ENCODE measurements at regions not wholly inside any gene's neighbourhood (a gene's known extent, or its start where the extent isn't known, plus 50 kb on each side); places are given as distances from the start of the nearest gene placed in this dataset.

DNA sequence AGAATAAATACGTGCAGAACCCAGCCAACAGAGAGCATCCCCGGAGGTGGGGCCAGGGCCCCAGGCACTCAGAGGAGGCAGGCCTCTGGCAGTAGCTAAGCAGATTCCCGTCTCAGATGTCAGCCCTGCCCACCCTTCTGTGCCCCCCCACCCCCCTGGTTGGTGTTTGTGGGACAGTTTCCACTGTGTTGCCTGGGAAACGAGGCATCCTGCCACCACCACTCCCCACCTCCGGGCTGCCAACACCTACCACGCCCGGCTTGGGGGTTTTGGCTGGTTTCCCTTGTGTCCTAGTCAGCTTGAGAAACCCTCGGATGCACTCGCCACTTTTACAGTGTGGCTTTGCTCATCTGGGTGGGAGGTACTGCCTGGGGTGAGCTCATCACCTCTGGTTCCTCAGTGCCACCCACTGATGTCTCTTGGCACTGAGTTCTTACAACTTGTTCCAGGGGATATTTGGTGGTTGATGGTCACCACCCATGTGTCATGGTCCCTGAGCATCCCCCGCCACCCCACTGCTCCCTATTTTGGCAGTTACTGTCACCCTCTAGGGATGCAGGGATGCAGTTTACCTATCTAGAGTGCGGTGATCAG, 72.4 kb upstream of the YWHAQ start:
- Histone ChIP-seq H3K9me3 (no peaks in the 10 kb centered on the region), H3K27me3 (no peaks in the 10 kb centered on the region), H3K4me1 (peaks cover 10% of the 10 kb centered on the region), H3K4me3 (no peak overlapping the region), H3K27ac (no peak overlapping the region), H3K36me3 (no peaks in the 10 kb centered on the region)
- intact Hi-C loops (cut with DNase I): no loop called here
- peak; percentile 86 for ATAC-seq
- peak; percentile 77 for DNase-seq
- no peak for TF ChIP-seq CTCF (IDR thresholded peaks at IDR 0.05)

GRCh38 chr2:9703701-9704221, 73.0 kb upstream of the YWHAQ start:
- DNase-seq (no peak), ATAC-seq (peak; percentile 88)
- no peaks in the 10 kb centered on the region for H3K9me3 ChIP-seq
- no peak for TF ChIP-seq CTCF (IDR thresholded peaks at IDR 0.05)
- H3K4me3 ChIP-seq: no peak overlapping the region
- H3K27me3 ChIP-seq: no peaks in the 10 kb centered on the region
- intact Hi-C loops (cut with DNase I): no loop called here
- H3K27ac ChIP-seq: no peak overlapping the region
- H3K36me3 ChIP-seq: no peaks in the 10 kb centered on the region
- peaks cover 10% of the 10 kb centered on the region for H3K4me1 ChIP-seq

DNA sequence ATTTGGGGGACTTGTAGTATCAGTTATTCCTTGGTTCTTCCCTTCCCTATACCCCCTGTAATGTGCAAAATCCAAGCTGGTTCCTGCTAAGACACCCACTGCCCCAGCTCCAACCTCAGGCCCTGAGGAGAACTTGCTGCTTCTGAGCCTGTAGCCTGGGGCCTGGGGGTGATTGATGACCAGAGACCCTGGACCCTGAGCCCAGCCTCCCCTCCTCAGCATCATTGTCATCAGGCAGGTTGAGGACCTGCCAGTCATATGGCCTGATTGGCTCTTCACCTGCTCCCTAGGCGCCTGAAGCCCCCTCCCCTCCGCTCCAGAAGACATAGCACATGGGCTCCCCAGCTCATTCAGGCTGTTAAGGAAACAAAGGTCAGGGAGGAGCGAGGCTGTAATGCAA, 73.8 kb upstream of the YWHAQ start:
- ATAC-seq: no peak
- intact Hi-C loops (cut with DNase I): no loop called here
- Histone ChIP-seq H3K4me1 (peaks cover 10% of the 10 kb centered on the region), H3K36me3 (no peaks in the 10 kb centered on the region), H3K27me3 (no peaks in the 10 kb centered on the region), H3K4me3 (no peak overlapping the region), H3K9me3 (no peaks in the 10 kb centered on the region), H3K27ac (no peak overlapping the region)
- TF ChIP-seq CTCF (IDR thresholded peaks at IDR 0.05): no peak
- DNase-seq: no peak

GRCh38 chr2:9705196-9705595, 74.4 kb upstream of the YWHAQ start:
- no peak for TF ChIP-seq CTCF (IDR thresholded peaks at IDR 0.05)
- Histone ChIP-seq H3K4me3 (no peak overlapping the region), H3K27ac (no peak overlapping the region), H3K9me3 (no peaks in the 10 kb centered on the region), H3K36me3 (no peaks in the 10 kb centered on the region), H3K4me1 (peaks cover 10% of the 10 kb centered on the region), H3K27me3 (no peaks in the 10 kb centered on the region)
- no peak for ATAC-seq
- DNase-seq: no peak
- intact Hi-C loops (cut with DNase I): no loop called here

DNA sequence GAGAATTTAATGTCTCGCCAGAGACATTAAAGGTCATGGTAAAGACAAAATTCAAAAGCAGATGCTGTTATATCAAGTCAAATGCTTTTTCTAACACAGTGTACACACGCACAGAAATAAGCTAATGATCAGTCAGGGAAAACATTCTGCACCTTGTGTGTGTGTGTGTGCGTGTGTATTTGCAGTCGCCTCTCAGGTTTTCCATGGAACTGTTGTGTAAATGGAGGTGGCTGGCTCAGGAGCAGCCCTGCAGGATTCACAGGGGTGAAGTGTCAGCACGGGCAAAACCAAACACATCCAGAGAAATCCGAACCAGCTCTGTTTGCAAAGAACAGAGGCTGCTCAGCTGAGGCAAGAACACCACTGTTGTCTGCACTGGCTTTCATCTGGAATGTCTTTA, 76.2 kb upstream of the YWHAQ start:
- H3K27me3 ChIP-seq: no peaks in the 10 kb centered on the region
- H3K9me3 ChIP-seq: no peaks in the 10 kb centered on the region
- no peak for TF ChIP-seq CTCF (IDR thresholded peaks at IDR 0.05)
- no peak overlapping the region for H3K4me3 ChIP-seq
- DNase-seq (no peak), ATAC-seq (no peak)
- intact Hi-C loops (cut with DNase I): no loop called here
- peaks cover 10% of the 10 kb centered on the region for H3K4me1 ChIP-seq
- no peaks in the 10 kb centered on the region for H3K36me3 ChIP-seq
- no peak overlapping the region for H3K27ac ChIP-seq

All from upper lobe of right lung (tissue), 1 donor.